NCI-H345 treated with DMSO at 0.1 percent for 48 hours (cell line): ENCODE measurements at regions not wholly inside any gene's neighbourhood (a gene's known extent, or its start where the extent isn't known, plus 50 kb on each side); places are given as distances from the start of the nearest gene placed in this dataset.

Experiments used
- DNase-seq: peaks from one replicate; lab custom pipeline; 2025; ENCODE audit not compliant: unreplicated experiment; lab: John Stamatoyannopoulos, UW

DNA sequence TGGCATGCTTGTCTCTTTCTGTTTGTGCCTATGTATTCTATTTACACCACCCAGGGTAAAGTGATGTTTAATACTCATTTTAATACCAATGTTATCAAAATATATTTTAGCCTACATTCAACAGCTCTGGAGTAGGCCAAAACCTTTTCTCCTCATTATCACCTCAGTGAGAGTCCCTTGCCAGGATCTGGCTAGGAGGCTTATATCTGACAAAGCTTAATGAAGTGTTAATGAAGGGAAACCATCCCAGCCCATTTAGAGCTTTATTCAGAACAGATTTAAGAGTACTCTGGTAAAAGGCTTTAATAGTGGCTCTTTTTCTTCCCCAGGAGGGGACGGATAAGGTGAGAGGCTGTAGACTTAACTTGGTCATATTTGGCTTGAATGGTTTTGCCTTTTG, 137.6 kb downstream of the GRIN2B start:
- no peak for DNase-seq

DNA sequence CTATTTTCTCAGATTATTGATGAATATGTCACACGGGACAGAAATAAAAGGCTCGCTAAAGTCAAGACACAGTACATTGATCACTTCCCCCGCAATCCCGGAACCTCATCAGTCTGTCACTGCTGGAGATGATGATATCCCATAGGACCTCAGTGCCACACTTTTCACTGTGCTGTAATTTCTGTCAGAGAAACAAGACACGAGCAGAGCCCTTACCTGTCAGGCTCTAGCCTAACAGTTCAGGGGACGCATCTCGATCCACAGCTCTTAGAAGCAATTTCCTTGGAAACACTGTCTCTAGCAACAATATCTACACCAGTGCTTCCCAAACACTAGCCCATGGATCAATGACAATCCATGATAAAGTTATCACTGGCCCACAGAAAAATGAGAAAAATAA, 140.0 kb downstream of the GRIN2B start:
- no peak for DNase-seq

DNA sequence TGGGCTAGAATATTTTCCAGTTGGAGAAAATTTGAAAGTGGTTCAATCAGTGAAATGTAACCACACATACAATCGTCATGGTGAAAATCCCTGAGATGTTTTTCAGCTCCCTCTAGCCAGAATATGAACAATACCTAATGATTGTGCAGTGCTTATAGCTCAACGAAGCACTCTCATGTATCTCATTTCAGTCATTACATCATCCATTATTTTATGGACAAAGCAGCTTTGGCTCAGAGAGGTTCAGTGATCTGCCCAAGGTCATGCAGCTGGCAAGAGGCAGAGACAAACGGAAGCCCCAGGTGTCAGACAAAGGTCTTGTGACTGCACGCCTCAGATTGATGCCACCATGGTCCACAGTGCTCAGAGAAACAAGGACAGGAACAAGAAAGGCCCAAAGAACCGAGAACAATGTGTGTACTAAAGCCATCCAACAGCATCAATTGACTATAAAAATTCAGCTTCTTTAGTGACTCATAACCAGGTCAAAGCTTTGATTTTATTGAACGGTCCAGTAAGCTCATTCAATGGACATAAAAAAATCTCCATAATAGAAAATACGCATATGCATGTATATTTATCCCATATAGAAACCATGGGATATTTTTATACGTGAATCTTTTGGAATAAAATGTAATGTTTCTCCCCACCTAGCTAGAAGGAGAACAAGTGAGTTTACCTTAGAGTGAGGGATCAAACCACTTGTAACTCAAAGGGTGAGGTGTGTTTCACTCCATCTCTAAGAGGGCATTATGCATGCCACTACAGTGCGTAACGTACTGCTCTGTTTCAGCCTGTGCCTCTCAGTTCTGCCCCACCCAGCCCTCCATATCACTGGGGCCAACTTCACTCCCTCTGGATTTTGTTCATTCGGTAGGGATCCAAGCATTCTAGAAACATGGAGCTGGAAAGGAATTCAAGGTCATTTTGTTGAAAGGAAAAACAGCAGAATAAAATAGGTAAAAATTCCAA, 141.8 kb downstream of the GRIN2B start:
- DNase-seq, result no peak

DNA sequence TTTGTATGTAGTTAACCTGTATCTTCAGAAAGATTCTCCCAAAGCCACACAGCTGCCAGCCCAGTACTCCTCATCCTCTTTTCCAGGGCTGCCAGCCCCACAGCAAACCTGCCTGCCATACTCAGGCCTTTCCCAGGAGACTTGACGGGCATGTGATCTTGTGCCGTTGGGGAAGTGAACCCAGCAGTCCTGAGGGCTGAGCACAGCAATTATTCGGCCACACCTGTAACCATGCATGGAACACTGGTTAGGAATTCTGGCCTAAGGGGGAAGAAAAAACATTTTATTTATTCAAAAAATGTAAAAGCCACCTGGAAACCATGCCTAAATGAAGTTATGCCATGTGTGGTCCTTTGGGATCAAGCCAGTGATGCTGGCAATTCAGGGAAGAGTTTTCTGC, 145.3 kb downstream of the GRIN2B start:
- DNase-seq, result no peak

DNA sequence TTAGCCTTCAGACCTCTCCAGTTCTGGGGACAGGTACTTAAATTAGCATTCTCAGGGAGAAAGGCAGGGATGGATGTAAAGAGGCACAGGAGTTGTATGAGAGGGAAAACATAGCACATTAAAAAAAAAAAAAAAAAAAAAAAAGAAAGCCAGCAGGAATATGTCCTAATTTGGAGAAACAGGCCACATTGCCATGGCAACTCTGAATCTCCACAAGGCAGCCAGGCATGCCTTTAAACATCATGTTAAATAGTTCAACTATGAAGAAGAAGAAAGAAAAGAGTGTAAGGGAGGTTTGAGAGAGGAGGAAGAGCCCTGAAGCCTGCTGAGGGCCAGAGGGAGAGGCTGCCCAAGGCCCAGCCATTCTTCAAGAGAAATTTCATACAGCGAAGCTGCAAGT, 145.8 kb downstream of the GRIN2B start:
- no peak for DNase-seq

DNA sequence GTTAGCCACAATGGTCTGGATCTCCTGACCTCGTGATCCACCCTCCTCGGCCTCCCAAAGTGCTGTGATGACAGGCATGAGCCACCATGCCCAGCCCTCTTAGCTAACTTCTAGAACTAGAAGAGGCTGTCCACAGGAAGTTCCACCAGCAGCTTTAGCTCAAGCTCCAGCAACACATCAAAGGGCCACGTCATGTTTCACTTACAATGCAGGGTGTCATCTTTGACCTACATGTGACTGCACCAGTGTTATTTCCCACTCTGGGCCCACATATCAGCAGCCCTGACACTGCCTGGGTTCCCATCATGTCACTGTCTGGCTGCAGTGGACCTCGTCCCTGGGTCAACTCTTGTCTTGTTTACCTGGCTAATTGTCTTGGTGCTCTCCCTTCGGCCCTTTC, 147.2 kb downstream of the GRIN2B start:
- DNase-seq, result no peak

DNA sequence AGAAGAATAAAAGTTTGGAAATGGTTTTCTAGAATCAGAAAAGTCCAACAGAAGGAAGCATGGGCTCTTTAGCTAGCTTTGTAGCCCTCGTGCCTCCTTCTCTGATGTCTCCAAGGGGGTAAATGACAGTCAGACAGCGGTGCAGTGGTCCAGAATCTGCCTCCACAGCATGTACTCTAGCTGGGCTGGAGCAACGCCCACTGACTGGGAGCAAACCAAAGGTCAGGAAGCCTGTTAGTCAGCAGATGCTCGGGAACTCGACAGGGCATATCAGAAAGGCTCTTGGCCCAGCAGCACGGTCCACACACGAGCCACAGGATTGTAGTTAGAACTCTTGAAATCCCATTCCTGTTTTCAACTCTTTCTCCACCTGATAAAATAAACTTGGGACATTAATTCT, 164.3 kb downstream of the GRIN2B start:
- no peak for DNase-seq

DNA sequence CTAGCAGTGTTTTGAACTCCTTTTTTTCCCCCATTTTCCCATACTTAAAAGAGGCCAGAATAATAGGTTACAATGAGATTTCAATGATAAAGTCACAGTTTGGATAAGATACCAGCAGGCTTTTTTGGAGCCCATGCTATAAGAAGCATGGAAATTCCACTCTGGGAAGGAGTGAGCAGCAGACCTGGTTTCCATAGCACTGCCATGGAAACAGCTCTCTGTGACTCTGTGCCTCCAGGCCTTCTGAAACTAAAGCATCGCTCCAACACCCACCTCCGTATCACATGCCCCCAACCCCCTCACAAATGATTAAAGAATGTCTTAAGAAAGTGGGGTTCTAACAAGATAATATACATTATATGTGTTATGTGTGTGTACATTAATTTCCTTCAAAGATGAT, 165.0 kb downstream of the GRIN2B start:
- DNase-seq, result no peak

DNA sequence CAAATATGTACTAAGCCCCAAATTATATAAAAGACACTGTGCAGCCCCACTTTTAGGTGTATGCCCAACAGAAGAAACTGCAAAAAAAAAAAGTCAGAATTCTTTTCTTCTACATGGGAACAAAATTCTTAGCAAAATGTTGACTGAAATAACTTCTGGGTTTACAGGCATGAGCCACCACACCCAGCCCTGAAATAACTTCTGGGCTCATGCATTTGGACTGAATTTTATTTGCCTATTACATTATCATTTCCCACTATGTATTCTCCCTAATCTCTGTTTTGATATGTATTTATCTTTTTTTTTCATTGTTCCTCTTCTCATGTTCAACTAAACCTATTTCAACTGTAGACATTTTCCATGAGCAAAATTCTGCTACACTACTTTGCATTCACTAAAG, 169.2 kb downstream of the GRIN2B start:
- no peak for DNase-seq

DNA sequence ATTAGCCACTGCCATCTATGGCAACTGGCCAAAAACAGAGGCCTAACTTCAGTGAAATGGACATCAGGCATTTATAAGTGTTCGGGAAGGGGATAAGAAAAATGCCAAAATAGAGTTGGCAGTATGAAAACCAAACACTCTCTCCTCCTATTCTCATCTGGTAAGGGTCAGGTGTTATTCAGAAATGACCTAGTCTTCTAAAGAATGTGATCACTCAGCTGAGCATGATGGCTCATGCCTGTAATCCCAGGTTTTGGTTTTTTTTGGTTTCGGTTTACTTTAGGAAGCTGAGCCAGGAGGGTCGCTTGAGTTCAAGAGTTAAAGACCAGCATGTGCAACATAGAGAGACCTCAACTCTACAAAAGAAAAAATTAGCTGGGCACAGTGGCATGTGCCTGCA, 170.3 kb downstream of the GRIN2B start:
- no peak for DNase-seq

DNA sequence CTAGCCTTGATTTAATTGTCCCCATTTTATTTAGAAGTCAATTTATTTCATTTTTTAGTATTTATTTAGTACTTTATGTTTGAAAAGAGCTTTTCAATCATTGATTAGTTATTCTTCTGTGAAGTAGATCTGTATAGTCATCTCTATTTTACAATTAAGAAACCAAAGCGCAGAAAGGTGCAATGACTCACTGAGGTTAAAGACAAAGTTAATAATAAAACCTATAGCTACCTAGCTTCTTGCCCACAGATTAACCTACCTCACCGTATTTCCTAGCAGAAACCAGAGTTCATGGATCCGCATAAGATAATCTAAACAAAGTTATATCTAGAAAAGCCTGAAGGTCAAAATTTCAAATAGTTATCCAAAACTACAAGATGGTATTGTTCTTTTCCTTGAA, 176.4 kb downstream of the GRIN2B start:
- no peak for DNase-seq

DNA sequence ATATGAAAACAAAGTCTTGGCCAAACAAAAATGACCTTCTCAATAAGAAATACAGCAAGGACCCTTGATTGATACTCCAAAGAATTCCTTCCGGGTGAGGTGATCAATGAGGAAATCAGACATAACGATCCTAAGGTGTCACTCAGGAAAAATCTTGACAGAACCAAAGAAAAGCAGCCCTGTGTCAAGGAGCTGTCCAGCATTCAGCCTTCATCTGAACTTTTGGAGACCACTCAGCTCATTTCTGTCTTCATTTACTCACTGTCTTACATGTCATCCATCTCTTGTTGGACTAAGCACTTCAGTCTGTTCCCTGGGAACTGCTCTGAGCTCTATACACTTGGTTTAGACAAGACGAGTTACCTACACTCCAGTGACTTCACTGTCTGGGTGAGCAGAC, 179.9 kb downstream of the GRIN2B start:
- no peak for DNase-seq

DNA sequence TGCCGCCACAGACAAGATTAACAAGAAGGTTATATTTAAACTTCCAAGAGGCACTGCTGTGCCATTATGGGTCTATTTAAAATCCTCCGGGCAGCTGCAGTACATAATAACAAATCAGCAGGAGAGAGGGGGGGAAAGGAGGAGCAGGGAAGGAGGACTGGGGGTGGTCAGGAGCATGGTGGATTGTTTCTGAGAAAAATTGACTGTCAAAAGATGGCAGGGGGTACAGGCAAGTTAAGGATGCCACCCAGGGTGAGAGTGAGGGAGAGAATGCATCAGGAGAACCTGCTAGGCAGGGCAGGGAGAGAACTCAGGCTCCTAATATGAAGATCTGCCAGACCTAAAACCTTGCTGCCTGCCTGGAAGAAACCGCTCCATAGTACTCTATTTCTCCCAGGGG, 181.8 kb downstream of the GRIN2B start:
- DNase-seq, result peak; percentile 40

DNA sequence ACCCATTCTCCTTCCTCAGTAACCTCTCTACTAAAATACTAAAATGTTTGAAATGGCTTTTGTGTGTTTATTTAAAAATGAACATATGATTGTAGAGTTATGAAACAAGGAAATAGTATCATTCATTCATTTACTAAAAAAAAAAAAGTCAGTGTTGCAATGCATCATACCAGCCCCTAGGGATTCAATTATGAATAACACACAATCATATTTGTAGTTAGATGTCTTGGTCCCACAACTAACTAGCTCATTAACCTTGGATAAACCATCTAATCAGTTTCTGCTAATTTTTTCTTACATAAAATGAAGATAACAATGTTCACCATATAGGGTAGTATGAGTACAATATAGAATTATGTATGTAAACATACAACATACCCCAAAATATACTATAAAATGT, 183.2 kb downstream of the GRIN2B start:
- DNase-seq, result no peak

DNA sequence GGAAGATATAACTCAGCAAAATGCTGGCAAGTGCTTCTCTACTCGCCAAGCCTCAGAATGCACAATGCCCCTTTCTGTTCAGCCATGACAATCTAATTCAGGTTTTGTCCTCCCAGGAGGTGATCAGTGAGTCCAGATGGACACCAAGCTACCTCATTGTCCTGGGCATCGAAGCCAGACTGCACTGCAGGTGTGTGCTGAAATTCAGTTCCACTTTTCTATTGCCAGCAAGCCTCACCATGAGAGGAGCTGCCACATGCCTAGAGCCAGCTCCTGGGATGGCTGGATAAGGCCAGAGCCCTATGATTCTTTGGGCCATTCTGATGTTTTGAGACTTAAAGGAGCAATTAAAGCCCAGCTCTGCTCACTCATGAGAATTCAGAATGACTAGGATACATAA, 186.7 kb downstream of the GRIN2B start:
- no peak for DNase-seq

DNA sequence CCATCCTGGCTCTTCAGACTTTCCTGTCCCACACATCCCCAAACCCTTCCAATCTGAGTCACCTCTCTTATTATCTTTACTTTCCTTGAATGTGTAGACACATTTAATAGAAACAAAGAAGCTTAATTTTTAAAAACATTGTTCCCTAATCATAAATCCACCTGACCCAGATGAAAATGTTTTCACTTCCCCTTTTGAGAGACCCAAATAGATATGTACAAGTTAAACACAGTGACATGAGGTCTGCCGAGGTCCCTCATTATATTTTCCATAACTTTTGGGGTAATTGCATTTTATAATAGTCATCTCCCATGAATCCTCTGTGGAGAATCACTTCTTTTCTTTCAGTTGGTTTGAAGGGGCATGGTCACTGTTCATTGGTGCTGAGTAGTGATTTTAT, 191.1 kb downstream of the GRIN2B start:
- no peak for DNase-seq

DNA sequence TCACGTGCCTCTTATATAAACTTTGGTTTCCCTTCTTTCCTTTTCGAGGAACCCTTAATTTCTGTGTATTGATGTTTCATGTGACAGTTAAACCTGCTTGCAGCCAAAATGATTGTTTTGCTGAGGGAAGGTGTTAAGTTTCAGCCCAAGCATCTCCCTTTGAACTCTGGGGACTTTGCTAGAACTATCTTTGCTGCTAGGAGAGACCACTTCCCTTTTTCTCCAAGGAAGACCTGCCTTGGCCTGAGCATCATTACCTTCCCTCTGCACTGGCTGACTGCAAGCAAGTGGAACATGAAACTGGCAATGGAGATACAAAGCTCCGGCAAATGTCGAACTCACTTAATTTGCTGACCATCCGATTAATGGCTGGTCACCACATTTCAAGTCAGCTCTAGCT, 192.8 kb downstream of the GRIN2B start:
- DNase-seq, result no peak

DNA sequence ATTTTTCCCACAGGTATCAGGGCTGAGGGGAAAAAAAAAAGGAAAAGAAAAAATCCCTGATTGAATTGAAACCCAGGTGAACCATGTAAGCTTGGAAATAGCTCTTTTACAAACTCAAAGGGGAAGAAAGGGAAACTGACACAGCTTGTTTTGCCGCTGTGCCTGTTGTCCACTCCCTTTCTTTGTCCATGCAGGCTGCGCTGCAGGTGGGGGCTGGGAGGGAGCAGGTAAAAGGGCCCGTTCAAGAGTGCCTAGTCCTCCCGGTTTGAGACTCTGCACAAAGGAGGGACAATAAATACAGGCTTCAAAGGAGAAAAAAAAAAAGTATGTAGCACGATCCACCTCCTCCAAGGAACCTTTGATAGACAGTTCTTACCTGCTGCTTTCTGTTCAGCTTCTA, 194.8 kb downstream of the GRIN2B start:
- no peak for DNase-seq

DNA sequence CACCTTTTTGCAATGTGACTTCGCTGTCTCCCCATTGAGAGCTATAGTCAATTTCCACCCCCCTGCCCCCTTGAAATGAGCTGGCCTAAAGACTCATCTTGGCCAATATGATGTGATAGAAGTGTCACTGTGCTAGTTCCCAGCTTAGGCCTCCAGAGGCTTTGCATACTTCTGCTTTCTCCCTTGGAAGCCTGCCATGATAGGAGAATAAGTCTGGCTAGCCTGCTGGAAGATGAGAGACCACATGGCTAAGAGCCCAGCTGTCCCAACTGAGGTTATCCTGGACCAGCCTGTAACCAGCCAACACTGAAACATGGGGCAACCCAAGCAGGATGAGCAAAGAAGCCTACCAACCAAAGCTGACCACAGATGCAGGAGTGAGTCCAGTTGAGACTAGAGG, 196.9 kb downstream of the GRIN2B start:
- DNase-seq, result no peak

DNA sequence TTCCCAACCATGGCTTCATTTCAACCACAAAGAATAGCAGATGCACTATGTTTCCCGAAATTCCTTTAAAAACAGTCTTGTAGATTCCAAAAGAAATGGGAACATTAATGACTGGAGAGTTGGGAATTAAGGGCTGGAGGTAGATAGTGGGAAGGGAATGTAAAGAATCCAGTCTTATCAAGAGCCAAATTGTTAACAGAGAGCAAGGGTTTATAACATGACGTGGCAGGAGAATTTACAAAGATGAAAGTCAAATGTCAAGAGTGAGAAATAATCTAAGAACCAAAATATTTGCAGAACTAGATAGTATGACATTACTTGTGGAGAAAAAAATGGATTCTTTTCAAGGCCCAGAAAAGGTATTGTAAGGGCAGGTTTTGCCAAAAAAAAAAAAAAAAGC, 200.9 kb downstream of the GRIN2B start:
- DNase-seq, result no peak

DNA sequence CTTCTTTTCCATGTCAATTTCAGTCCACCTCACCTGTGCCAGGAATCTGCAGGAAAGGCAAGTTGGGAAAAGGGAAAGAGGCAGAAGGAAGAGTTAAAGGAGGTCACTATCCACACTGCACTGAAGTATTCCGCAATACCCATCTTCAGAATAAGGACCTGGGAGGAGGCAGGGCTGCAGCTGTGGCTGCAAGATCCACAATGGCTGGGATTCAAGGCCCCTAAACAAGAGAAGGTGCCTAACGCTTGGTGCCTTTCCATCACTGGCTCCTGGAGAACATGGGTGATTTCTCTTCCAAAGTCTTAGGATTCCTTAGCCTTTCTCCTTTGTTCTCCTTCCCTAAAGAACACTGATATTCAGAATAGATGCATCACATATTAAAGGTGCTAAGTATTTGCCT, 204.0 kb downstream of the GRIN2B start:
- DNase-seq, result no peak

DNA sequence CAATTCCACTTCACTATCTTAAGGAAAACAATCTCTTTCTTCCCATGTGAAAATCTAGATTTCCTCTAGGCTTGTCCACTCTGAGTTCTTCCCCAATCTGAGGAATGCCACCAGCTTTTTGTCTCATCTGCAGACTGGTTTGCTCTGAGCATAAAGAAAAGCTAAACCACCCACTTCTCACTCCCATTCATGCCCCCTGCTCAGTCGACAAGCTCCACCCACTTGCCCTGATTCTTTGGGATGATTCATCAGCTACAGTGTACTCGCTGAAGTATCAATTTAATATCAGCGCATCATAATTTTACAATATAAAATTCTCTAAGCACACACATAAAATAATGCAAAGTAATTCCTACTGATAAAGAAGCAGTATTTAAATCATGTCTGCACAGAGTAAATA, 209.1 kb downstream of the GRIN2B start:
- DNase-seq, result no peak

DNA sequence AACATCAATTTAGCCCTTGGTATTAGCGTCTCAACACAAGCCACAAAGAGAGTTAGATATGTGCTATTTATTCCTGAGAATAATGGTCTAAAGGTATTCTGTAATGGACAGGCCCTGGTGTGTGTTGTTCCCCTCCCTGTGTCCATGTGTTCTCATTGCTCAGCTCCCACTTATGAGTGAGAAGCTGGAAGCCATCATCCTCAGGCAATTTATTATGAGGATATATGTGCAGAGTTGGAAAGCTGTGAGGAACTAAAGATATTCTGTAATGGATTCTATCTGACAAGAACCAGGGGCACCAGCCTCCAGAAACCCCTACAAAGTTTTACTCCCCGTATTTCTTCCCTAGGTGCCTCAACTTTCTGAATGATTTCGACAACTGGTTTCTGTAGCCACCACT, 210.8 kb downstream of the GRIN2B start:
- no peak for DNase-seq
